Sigmoid colon (tissue), 6 donors: ENCODE measurements at regions not wholly inside any gene's neighbourhood (a gene's known extent, or its start where the extent isn't known, plus 50 kb on each side); places are given as distances from the start of the nearest gene placed in this dataset.
"Not testable (repeated sequence)": the region's sequence is repeated elsewhere in the genome, so short reads cannot be mapped to it uniquely, and the experiment has no call there.

Experiments used
- DNase-seq: peaks from one replicate; pipeline ENCODE4 v3.0.0-alpha.2; 2019
- H3K27ac ChIP-seq, 4 donors: fragments of 200-600 bp; sonication (generic); one replicate each; pipeline ENCODE4 v1.5.1; 2016 to 2019; ENCODE audit warnings: mild to moderate bottlenecking in 1 of 4
- H3K27me3 ChIP-seq, 3 donors: fragments of 200-600 bp; sonication (generic); one replicate each; pipeline ENCODE4 v1.5.1; 2019; ENCODE audit warnings: mild to moderate bottlenecking in 1 of 3
- H3K36me3 ChIP-seq, 4 donors: fragments of 200-600 bp; sonication (generic); one replicate each; pipeline ENCODE4 v1.5.1; 2016 to 2019
- H3K4me1 ChIP-seq, 4 donors: fragments of 200-600 bp; sonication (generic); one replicate each; pipeline ENCODE4 v1.5.1; 2017 to 2019
- H3K4me3 ChIP-seq, 4 donors: fragments of 200-600 bp; sonication (generic); one replicate each; pipeline ENCODE4 v1.5.1; 2017 to 2019; ENCODE audit warnings: mild to moderate bottlenecking in 2 of 4, moderate library complexity in 1 of 4
- H3K9me3 ChIP-seq, 4 donors: fragments of 200-600 bp in 3 of 4; sonication (generic) in 3 of 4; one replicate each; pipeline versions ENCODE4 v1.5.1 to v1.6.1; 2013 to 2019
- EP300 ChIP-seq, 4 donors: sonication (generic); formaldehyde crosslinking; IDR thresholded peaks; one replicate each; pipeline ENCODE4 v1.6.1; 2017; ENCODE audit warnings: antibody characterized with exemption in 4 of 4
- POLR2A ChIP-seq, 2 donors: fragments of 450-650 bp; IDR thresholded peaks; one replicate each; pipeline ENCODE4 v1.6.1; 2016; ENCODE audit warnings: antibody characterized with exemption in 2 of 2, mild to moderate bottlenecking in 2 of 2, moderate library complexity in 2 of 2
- POLR2AphosphoS5 ChIP-seq, 4 donors: sonication (generic); formaldehyde crosslinking; IDR thresholded peaks; one replicate each; pipeline ENCODE4 v1.6.1; 2017; ENCODE audit warnings: antibody characterized with exemption in 4 of 4
- WGBS, 2 donors: extraction: QIAGEN DNeasy Blood & Tissue Kit; methylation state at CpG; one replicate each; pipeline ENCODE4 v1.1.7; 2013; 5-methylcytosine and 5-hydroxymethylcytosine counted together
- intact Hi-C: fragments of 100-400 bp; cut with DNase I; formaldehyde crosslinking; loops from one replicate; pipeline ENCODE4 v1.15.1; 2023
- TF ChIP-seq, protein P1 (sequence below), 4 experiments: fragments of 450-650 bp in 3 of 4; fragments of 200-600 bp in 1 of 4; IDR thresholded peaks; one replicate each; pipeline ENCODE4 v1.5.1; 2016 to 2019; ENCODE audit warnings: antibody characterized with exemption in 4 of 4, mild to moderate bottlenecking in 3 of 4, moderate library complexity in 2 of 4
- donor health status: healthy with polysubstance abuse.
- donor health status: healthy.

DNA sequence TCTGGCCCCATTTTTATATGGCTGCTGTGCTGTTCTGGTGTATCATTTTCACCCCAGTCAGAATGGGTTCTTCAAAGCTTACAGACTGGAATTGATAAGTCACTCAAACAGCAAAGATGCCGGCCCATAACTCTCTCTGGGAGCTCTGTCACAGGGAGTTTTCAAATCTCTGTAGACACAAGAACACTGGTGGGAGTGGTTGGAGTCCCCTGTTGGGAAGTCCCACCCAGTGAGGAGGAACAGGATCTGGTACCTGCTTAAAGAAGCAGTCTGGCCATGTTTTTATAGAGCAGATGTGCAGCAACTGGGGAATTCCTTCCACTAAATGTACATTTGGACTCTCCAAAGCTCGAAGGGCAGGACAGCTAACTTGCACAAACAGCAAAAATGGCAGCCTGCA, 69.3 kb upstream of the UGT2B7 start:
- no peak for DNase-seq
- Histone ChIP-seq H3K27me3 (no peaks in the 10 kb centered on the region), H3K9me3 (no peaks in the 10 kb centered on the region), H3K4me3 (no peak overlapping the region), H3K27ac (no peak overlapping the region), H3K4me1 (no peaks in the 10 kb centered on the region), H3K36me3 (no peaks in the 10 kb centered on the region)
- intact Hi-C loops: no loop called here
- TF ChIP-seq POLR2A (IDR thresholded peaks at IDR 0.05) (no peak), POLR2AphosphoS5 (IDR thresholded peaks at IDR 0.05) (no peak), EP300 (IDR thresholded peaks at IDR 0.05) (no peak)
- TF ChIP-seq, protein P1, sequence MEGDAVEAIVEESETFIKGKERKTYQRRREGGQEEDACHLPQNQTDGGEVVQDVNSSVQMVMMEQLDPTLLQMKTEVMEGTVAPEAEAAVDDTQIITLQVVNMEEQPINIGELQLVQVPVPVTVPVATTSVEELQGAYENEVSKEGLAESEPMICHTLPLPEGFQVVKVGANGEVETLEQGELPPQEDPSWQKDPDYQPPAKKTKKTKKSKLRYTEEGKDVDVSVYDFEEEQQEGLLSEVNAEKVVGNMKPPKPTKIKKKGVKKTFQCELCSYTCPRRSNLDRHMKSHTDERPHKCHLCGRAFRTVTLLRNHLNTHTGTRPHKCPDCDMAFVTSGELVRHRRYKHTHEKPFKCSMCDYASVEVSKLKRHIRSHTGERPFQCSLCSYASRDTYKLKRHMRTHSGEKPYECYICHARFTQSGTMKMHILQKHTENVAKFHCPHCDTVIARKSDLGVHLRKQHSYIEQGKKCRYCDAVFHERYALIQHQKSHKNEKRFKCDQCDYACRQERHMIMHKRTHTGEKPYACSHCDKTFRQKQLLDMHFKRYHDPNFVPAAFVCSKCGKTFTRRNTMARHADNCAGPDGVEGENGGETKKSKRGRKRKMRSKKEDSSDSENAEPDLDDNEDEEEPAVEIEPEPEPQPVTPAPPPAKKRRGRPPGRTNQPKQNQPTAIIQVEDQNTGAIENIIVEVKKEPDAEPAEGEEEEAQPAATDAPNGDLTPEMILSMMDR (IDR thresholded peaks at IDR 0.05): no peak
- 83 to 90% methylated on average over 2 of the region's 2 CpGs for whole genome bisulfite sequencing, 2 donors

DNA sequence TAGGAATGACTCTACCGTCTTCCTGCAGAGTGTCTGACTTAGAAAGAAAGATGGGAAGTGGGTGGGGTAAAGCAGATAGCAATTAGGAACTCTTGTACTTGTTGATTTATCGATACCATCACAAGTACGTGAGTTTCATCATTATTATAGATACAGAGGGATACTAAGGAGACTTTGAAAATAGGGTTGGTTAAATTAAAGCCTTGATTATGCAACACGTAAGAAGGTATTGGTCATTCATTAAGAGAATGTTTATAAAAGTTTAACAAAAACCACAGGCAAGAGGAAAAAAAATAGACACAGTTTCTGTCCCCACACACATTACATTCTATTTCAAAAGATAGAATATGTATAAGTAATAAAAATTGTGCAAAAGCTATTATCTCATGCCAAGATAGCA, 65.9 kb upstream of the UGT2B7 start:
- 91 to 94% methylated on average over 4 of the region's 4 CpGs for WGBS, 2 donors
- H3K4me3 ChIP-seq: no peak overlapping the region
- H3K36me3 ChIP-seq: no peaks in the 10 kb centered on the region
- intact Hi-C loops: no loop called here
- TF ChIP-seq, protein P1 (IDR thresholded peaks at IDR 0.05): no peak
- TF ChIP-seq POLR2A (IDR thresholded peaks at IDR 0.05): no peak
- no peak for TF ChIP-seq EP300 (IDR thresholded peaks at IDR 0.05)
- no peak for TF ChIP-seq POLR2AphosphoS5 (IDR thresholded peaks at IDR 0.05)
- no peaks in the 10 kb centered on the region for H3K9me3 ChIP-seq
- DNase-seq: no peak
- H3K27me3 ChIP-seq: no peaks in the 10 kb centered on the region
- no peak overlapping the region for H3K27ac ChIP-seq
- H3K4me1 ChIP-seq: no peaks in the 10 kb centered on the region

DNA sequence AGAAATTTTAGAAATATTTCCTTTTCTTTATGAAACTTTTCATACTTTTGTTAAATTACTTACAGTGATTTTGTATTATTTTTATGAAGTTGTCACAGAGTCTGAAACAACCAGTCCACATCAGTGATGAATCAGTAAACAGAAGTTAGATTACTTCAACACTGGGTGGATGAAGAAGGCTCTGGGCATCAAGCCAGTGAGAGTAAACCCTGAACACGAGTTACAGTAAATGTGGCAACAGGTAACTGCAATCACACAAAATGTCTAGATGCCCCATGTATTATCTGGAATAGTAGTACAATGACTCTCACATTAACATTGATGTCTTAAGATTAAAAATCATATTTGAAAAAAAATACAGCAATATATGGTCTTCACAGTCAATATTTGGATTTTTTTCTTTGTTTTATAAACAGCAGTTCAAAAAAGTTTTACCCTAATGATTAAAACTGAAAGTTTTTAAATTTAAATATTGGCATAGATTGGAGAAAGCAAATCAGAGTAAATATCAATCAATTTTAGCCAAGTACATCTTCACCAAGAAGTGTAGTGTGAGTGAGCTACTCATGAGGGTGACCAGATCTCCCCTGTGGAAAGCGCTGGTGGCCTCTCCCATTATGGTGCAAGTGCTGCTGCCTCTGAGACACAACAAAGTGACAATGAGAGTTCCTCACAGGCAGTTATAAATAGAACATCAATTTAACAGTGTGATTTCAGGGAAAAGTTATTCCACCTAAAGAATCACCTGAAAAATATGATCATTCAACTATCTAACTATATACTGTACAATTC, 63.2 kb upstream of the UGT2B7 start:
- Histone ChIP-seq H3K4me3 (no peak overlapping the region), H3K27ac (no peak overlapping the region), H3K27me3 (no peaks in the 10 kb centered on the region), H3K9me3 (peaks cover 0 to 4% (median 0%) of the 10 kb centered on the region in 4 donors), H3K4me1 (no peaks in the 10 kb centered on the region), H3K36me3 (no peaks in the 10 kb centered on the region)
- intact Hi-C loops: no loop called here
- TF ChIP-seq, protein P1 (IDR thresholded peaks at IDR 0.05): no peak
- no peak for TF ChIP-seq EP300 (IDR thresholded peaks at IDR 0.05)
- no peak for TF ChIP-seq POLR2A (IDR thresholded peaks at IDR 0.05)
- TF ChIP-seq POLR2AphosphoS5 (IDR thresholded peaks at IDR 0.05): no peak
- WGBS, 2 donors: 52 to 65% methylated on average over 2 of the region's 2 CpGs
- no peak for DNase-seq

DNA sequence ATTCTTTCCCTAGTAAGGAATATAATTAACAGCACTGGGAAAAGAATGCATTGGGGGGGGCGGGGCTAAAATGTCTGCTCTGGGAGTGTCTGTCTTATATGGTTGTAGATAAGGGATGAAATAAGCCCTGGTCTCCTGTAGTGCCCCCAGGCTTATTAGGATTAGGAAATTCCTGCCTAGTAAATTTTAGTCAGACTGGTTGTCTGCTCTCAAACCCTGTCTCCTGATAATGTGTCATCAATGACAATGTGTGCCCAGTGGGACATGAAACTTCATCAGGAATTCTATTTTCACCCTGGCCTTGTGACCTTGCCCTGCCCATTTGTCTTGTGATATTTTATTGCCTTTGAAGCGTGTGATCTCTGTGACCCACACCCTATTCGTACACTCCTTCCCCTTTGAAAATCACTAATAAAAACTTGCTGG, 61.9 kb upstream of the UGT2B7 start:
- H3K36me3 ChIP-seq, H3K27ac ChIP-seq, DNase-seq, H3K4me3 ChIP-seq, H3K9me3 ChIP-seq, H3K4me1 ChIP-seq, H3K27me3 ChIP-seq, intact Hi-C loops: not testable (repeated sequence)
- 51 to 69% methylated on average over 3 of the region's 3 CpGs for WGBS, 2 donors

DNA sequence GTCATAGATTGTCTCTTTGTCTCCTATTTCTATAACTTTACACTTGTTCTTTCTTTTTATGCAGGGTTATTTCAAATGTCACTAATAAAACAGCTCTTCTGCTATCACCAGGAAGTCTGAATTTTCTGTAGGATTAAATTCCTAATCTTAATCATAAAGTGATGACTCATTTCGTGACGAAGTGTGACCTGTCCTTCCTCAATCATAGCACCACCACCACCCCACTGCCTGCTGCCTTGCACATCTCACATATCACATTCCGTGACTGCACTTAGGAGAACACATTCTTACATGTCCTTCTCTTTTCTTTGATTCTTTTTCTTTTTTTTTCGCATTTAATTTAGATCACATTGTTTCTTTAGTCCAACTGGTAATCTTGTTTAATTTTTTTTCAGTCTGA, 57.7 kb upstream of the UGT2B7 start:
- intact Hi-C loops: no loop called here
- no peaks in the 10 kb centered on the region for H3K27me3 ChIP-seq
- peaks cover 0 to 4% (median 0%) of the 10 kb centered on the region in 4 donors for H3K9me3 ChIP-seq
- DNase-seq: no peak
- TF ChIP-seq, protein P1 (IDR thresholded peaks at IDR 0.05): no peak
- TF ChIP-seq POLR2AphosphoS5 (IDR thresholded peaks at IDR 0.05): no peak
- TF ChIP-seq POLR2A (IDR thresholded peaks at IDR 0.05): no peak
- TF ChIP-seq EP300 (IDR thresholded peaks at IDR 0.05): no peak
- H3K27ac ChIP-seq: no peak overlapping the region
- no peaks in the 10 kb centered on the region for H3K4me1 ChIP-seq
- H3K36me3 ChIP-seq: no peaks in the 10 kb centered on the region
- no peak overlapping the region for H3K4me3 ChIP-seq
- 50 to 79% methylated on average over 4 of the region's 4 CpGs for WGBS, 2 donors
